Stimulated activated CD8-positive, alpha-beta memory T cell treated with anti-CD3 and anti-CD28 coated beads, Interleukin-15, amount 100 ng/mL, for 48 hours (primary cell): ENCODE measurements at regions not wholly inside any gene's neighbourhood (a gene's known extent, or its start where the extent isn't known, plus 50 kb on each side); places are given as distances from the start of the nearest gene placed in this dataset.

ENCODE experiments used
- DNase-seq, 2 donors: peaks; one replicate each; pipeline ENCODE4 v3.0.0-alpha.2; 2020; ENCODE audit warnings: low read depth in 2 of 2

DNA sequence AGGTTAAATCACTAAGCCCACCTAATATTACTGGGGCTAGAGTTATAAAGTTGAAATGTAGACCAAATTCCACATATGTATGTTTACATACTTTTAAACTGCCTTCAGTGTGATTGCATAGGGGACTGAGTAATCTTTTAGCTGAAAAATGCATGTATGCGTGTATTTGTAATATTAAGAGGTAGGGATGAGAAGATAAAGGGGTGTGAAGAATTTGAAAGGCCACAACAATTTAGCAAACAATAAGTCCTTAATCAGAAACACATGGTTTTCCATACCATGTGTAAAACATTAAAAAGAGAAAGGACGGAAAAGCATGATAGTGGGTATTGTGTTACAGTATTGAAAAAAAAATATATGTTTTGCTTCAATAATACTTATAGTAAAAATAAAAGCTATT, 919.9 kb upstream of the FLRT2 start:
- DNase-seq: no peak

DNA sequence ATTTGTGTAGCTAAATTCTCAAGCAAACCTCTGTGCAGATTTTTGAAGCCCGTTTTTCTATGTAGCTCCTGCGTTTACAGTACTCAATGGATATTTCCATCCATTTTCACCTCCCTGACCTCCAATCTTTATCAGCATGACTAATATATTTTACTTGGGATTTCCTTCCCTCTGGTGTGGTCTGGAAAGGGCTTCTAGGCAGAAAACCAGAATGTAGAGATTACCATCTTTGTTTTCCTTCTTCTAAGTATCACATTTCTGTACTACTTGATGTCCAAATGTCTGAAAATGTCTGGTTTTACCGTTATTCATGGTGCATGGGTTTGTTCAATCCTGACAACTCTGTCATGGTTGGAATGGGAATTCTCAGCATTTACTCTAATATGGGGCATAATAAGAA, 907.6 kb upstream of the FLRT2 start:
- no peak for DNase-seq

DNA sequence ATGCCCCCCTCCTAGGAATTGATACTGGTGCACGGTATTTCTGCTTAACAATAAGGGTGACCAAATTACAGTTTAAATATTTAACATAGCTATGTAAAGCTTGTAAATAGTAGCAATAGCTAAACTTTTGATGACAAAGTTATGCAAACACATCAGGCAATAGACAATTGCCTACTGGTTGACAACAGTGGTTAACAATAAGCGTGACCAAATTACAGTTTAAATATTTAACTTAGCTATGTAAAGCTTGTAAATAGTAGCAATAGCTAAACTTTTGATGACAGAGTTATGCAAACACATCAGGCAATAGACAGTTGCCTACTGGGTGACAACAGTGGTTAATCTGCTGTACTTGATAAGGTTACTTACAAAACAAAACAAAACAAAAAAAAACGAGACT, 886.5 kb upstream of the FLRT2 start:
- no peak for DNase-seq

DNA sequence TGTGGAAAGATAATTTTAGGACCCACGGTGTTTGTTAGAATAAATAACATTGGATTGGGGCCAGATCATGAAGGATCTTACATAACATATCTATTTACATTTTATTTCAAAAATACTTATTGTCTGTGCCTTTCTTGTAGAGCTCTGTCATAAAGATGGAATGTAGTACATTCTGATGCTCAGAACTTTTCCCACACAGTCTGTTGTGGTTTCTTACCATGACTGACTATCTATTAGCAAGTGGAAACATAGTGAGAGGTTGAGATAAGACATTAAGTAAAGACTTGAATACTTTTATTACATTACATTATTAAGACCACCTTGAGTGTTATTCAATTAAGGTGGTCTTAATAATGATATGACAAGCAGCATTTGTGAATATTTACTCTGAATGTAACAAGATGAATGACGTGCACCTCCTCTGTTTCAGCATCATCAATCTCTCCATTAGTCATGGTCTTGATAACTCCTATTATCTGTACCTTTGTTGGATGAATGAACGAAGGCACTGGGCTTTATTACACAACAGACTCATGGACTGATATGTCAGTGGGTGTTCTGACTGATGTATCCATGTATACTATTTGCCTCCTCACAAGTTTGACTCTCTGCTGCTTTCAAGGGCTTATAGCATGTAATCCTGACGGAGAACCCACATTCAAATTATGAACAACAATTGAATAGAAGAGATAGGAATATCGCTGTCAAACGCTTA, 883.0 kb upstream of the FLRT2 start:
- DNase-seq: no peak

DNA sequence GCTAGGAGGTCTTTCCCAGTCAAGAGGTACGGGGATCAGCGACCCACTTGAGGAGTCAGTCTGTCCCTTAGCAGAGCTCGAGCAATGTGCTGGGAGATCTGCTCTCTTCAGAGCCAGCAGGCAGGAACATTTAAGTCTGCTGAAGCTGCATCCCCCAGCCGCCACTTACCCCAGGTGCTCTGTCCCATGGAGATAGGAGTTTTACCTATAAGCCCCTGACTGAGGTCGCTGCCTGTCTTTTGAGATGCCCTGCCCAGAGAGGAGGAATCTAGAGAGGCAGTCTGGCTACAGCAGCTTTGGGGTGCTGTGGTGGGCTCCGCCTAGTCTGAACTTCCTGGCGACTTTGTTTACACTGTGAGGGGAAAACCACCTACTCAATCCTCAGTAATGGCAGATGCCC, 874.9 kb upstream of the FLRT2 start:
- DNase-seq: no peak

DNA sequence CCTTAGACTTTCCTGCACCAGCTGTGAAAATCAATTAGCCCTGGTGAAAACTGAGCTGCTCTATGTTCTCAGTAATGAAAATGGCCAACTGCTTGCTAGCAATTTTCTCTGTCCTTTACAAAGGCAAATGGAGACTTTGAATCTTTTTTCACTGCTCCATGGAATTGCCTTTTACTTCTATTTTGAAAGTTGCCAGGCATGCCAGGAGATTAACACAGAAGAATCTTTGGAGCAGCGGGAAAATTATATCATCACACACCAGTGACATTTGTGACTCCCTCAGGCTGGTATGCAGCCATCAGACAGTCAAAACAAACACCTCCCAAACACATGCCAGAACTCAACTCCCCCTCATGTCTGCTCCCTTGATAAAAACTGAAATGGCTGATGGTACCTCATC, 872.0 kb upstream of the FLRT2 start:
- no peak for DNase-seq

DNA sequence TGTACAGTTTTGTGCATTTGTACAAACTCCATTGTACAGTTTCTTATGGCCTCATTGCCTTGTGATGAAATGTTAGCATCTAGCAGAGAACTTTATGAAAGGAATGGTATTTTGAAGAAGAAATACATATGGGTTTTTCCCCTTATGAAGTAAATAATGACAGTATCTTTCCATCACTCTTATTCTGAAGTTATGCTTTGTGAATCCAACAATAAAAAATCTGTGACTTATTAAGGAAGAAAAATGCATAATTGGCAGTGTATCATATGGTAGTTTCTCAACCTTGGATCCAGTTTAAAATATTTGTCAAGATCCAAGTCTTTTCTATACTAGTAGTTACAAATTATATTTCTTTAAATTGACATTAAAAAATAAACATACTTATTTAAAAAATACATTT, 859.1 kb upstream of the FLRT2 start:
- no peak for DNase-seq

DNA sequence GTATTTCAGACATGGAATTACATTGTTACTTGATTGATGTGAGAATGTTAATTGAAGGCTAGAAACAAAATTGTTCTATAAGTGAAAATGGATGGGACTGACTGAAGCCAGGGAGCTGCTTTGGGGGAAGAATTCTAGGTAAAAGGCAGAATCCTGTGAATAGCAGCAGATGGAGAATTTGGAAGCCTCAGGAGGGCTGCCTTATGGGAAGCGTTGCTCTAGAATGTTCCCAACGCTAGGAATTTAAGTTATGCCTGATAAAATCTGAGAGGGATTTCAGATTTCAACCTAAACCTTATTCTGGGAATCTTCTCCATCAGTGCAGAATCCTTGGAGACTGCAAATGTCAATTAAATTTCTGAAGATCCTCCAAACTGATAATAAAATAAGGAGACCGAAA, 858.2 kb upstream of the FLRT2 start:
- DNase-seq: no peak

DNA sequence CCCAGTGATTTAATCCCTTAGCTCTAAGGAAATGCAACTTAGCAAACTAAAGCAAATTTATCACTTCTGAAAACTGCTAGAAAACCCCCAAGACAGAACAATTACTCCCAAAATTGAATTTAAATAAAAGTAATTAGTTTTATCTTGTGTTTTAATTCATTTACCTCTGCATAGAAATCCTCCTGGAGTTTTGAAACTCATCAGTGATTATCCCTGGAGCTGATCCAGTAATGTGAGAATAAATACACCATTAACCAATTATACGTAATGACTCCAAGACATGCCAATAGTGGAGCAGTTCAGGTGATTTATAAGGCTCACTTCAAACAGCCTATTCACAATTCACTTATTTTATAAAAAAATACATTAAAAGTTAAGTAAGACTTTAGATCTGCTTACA, 855.3 kb upstream of the FLRT2 start:
- no peak for DNase-seq

DNA sequence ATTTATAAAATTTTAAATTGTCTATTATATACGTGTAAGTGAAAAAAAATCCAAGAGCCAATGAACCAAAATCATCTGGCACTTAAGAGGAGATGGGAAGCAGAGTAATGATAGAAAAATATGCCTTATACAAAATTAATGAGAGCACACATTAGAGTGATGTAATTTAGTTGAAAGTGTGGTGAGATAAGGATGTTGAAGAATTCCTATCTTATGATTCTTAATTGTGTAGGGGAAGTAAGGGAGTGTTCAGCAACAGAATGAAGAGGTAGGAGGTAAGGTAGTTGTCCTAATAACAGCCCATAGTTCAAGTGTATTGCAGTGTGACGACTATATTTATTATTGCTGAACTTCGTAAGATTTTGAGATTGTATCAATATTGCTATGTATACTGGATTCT, 843.4 kb upstream of the FLRT2 start:
- no peak for DNase-seq

DNA sequence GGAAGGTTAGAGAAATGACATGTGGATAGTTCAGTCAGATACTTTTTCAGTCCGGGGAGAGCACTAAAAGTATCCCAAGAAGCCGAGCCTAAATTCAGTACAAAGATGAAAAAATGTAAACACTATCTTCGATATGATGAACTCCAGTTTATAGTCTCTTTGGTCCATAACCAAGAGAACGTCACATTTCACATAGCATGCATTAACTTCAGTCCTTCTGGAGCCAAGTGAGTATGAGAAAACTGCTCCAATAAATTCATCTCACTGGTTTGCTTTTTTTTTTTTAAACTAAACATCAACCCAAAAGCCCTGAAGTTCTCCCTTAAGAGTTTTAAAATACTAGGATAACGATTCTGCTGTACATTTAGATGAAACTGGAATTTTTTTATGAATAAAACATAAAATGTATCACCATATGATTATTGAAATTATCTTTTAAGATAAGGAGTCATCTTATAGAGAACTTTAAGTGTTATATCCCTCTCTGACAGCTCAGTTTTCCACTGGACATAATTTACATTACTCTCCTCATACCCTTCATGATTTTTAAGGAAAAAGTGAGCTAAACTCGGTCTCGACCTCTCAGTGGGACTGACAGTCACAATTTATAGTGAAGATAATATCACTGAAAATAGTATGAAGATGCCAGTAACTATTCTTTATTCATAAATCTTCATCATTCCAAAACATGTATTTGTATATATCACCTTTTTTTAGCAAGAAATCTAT, 841.5 kb upstream of the FLRT2 start:
- DNase-seq: no peak

DNA sequence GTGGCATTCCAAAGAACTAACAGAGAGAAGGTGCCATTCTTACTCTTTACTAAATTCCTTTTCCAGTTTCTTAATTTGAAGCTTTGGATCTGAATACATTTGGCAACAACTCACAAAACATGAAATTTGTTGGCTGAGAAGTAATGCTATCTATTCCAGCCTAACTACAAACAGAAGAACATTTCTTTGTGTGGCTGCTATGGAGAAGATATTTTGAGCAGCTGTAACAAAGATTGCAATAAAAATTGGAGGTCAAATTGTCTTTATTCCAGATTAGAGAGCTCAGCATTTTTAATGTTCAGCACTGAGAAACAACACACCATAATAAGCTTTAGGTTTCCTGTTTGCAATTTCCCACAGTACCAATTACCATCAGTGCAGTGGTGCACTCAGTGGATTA, 835.8 kb upstream of the FLRT2 start:
- DNase-seq: no peak

DNA sequence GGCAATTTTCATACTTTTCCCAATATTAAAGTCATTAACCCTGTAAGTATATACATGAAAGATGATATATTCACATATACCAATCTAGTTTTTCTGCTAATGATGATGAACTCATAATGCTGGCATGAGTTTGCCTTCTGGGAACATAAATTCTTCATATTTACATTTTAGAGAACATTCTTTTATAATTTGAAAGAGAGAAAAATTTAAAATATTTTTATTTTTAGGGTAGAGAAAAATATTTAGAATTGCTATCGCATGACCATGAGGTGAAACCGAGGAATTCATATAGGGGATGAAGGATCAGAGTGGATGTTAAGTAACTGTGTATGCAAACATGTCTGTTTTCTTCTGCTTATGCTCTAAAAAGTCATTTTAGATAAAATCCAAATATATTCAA, 825.3 kb upstream of the FLRT2 start:
- DNase-seq: no peak

DNA sequence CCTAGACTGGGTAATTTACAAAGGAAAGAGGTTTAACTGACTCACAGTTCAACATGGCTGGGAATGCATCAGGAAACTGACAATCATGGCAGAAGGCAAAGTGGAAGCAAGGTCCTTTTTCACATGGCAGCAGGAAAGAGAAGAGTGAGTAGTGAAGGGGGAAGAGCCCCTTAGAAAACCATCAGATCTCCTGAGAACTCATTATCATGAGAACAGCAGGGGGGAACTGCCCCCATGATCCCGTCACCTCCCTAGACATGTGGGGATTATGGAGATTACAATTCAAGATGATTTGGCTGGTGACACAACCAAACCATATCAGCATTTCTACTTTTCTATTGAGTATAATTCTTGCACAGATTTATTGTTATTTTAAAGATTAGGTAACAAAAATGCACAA, 822.1 kb upstream of the FLRT2 start:
- no peak for DNase-seq

DNA sequence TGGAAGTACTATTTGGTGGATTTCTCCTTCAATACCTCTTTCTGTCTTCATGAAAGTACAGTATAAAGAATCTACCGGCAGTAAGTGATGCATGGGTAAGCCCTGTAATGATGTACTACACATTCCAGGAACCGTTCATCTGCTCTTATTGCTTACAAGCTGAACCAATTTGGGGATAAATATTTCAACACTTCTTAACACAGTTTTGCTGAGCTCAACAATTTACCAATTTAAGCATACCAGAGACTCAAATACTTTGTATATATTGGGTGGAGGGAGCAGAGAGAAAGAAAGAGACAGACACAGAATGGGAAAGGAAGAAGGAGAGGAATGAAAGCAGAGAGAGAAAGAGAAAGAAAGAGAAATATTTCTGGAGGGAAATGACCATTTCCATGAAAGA, 821.1 kb upstream of the FLRT2 start:
- no peak for DNase-seq

DNA sequence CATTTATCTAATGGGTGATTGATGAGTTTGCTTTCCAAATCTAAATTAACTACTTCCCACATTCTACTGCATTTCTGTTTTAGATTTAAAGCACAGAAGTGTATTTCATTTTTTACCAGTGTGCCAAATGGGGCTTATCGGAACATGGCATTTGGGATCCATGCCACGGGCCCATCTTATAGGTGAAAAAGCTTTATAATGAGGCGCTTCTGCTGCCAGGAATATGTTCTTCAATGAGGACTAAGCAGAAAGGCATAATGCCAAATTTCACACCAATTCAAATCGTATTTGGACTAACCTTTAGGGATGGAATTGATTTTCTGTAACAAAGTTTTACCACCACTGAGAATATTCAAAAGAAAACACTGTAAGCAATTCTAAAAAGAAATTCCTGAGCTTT, 803.5 kb upstream of the FLRT2 start:
- no peak for DNase-seq

DNA sequence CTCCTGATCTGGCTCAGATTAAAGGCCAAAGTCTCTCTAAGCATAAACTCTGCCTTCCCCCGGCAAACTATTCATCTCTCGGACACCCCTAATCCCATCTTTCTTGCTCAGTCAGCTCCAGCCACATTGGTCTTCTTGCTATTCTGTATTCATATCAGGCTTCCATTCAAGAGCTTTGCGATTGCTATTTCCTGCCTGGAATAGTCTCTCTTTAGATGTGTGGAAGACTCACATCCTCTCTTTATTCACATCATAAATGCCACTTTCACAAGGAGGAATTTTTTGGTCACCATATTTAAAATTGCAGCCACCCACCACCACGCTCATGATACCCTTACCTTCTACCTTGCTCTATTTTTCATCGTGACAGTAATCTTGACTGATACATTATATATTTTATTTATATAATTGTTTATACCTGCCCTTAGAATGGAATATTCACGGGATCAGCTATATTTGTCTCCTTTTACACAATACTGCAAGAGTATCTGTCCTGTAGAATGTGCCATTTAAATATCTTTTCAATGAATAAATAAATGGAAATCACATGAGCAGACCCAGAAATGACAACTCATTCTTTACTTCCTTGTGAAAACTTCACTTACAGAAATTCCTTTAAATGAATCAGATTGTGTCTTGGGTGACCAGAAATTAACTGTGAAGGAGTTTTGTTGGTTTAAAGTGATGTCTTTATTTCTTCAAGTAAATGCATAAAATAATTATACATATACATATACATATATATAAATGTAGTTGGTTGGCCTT, 780.6 kb upstream of the FLRT2 start:
- no peak for DNase-seq

DNA sequence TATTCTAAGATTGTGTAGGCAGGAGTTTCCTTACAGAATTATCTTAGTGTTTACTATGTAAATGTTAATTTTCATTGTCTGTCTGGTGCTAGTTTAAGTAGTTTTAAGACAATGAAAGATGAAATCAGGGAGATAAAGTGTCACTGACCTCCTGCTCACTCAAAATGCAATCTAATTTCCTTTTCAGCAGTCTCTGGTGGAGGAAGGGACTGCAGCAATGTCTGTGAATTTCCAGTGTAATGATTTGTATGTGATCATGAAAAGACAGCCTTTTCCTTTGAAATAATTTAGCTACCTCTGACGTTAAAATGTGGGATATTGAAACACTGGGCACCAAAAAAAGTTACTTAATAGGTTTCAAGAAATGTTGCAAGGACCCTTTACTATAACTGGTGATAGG, 779.7 kb upstream of the FLRT2 start:
- DNase-seq: no peak

DNA sequence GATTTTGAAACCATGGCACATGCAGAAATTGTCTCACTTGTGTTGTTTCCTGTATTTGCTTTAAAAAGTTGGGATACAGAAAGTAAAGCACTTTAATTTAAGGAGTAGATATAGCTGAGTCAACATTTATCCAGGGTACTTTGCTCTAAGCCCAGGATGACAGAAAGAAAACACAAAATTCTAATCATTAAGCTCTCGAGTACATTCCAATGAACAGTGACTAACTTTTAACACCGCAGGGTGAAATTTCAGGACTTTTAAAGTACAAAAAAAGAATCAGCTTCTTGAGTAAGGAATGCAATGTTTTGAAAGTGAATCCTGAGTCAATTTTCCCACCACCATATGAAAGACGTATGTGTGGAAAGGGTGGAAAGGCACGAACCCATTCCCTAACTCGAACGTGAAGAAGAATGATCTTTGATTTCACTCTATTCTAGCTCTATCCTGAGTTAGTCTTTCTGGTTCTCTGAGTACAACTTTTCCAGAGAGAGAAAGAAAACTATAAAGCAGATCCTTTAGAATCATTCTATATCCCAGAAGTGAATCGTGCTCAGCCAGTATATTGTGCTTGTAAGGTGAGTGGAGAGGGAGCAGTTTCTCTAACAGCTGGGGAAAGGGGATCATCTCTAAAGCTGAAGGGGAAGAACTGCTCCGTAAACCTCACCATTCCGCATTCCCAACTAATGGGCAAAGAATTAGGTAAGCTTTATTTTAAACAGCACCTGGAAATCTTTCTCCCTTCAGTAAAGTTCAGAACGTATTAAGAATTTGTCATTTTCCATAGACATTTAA, 779.0 kb upstream of the FLRT2 start:
- no peak for DNase-seq

DNA sequence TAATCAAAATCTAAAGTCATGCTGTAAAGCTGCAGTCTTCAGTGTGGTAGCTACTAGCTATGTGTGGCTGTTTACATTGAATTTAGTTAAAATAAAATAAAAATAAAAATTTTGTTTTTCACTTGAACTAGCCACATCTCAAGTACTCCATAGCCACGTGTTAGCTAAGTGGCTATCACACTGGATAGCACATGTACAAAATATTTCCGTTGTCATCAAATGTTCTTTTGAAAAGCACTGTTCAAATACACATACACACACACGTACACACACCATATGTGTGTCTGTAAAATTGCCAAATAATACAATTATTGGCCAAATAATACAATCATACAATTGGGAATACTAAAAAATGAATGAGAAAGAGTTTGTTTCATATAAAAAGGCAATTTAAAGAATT, 778.2 kb upstream of the FLRT2 start:
- DNase-seq: no peak

DNA sequence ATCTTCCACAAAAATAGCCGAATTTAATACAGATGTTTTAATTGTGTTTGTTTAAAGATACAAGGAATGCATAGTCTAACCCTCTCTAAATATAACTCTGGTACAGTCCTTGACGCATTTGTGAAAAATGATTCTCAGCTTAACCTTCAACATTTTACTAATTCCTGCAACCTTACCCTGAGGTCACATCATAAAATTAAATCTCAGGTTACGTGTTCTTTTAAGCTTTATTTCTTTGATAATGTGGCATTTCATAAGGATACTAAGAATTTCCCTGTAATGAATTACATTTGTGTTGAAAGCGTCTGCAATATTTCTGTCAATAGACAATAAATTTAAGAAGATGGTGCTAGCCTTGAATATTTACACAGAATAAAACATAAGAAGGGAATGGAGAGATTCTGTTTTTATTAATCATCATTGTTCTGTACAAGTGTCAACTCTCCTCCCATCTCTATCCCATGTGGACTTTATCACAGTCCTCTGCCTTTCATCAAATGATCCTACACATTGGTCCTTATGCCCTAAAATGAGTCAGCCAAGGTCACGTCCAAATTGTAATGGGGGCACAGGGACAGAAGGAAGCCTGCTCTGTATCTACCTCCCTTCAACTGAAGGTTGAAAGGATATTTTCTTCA, 769.3 kb upstream of the FLRT2 start:
- no peak for DNase-seq

DNA sequence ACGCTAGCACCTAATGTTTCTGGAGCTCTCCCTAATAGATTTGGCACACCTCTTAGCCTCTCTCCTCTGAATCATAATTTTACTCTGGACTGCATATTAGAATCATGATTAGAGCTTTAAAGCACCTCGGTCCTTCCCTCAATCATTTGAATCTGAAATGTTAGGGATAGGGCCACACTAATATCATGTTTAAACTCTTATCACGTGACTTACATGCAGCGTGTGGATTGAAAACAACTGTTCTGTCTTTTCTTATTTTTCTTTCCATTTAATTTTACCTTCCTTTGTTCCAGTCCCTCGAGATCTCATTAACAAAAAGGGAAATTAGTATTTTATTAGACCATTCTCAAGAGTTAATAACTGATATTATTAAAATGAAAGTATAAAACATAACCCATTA, 762.5 kb upstream of the FLRT2 start:
- no peak for DNase-seq
